DND-41 (cell line): ENCODE measurements at regions not wholly inside any gene's neighbourhood (a gene's known extent, or its start where the extent isn't known, plus 50 kb on each side); places are given as distances from the start of the nearest gene placed in this dataset.

Experiments used
- ATAC-seq: fragments of 200-7000 bp; cut with Tn5 transposase; 3 replicates; pipeline ENCODE4 v1.9.1; 2021; ENCODE audit warnings: low read depth; ENCODE audit not compliant: insufficient read depth
- DNase-seq: peaks from one replicate; pipeline ENCODE4 v3.0.0-alpha.2; 2020
- H2AFZ ChIP-seq: 2 replicates; pipeline ENCODE4 v1.6.0; 2012; ENCODE audit warnings: low read depth, low read length
- H3K27ac ChIP-seq: 2 replicates; pipeline ENCODE4 v1.5.1; 2012; ENCODE audit warnings: low read length, inconsistent platforms
- H3K27me3 ChIP-seq: fragments of 200-600 bp; sonication (generic); 2 replicates; pipeline ENCODE4 v1.6.0; 2012; ENCODE audit warnings: low read length, mild to moderate bottlenecking, inconsistent platforms; ENCODE audit not compliant: insufficient read depth, poor library complexity
- H3K36me3 ChIP-seq: 2 replicates; pipeline ENCODE4 v1.5.1; 2012; ENCODE audit warnings: low read length, inconsistent platforms; ENCODE audit not compliant: insufficient read depth
- H3K4me1 ChIP-seq: 2 replicates; pipeline ENCODE4 v1.5.1; 2012; ENCODE audit warnings: mild to moderate bottlenecking, low read length; ENCODE audit not compliant: insufficient read depth
- H3K4me2 ChIP-seq: 2 replicates; pipeline ENCODE4 v1.6.0; 2012; ENCODE audit warnings: mild to moderate bottlenecking, moderate library complexity, low read length, inconsistent platforms; ENCODE audit not compliant: insufficient read depth
- H3K4me3 ChIP-seq, 2 experiments: fragments of 200-600 bp in 1 of 2; shearing (Covaris generic) in 1 of 2; 2 replicates each; pipeline ENCODE4 v1.5.1; 2012 to 2016; ENCODE audit warnings: inconsistent platforms in 2 of 2, low read length in 2 of 2, mild to moderate bottlenecking in 2 of 2, low read depth in 1 of 2, moderate library complexity in 1 of 2
- H3K79me2 ChIP-seq: 2 replicates; pipeline ENCODE4 v1.6.0; 2012; ENCODE audit warnings: low read length, inconsistent platforms; ENCODE audit not compliant: insufficient read depth
- H3K9ac ChIP-seq: 2 replicates; pipeline ENCODE4 v1.6.0; 2012; ENCODE audit warnings: low read depth, mild to moderate bottlenecking, inconsistent platforms, low read length, moderate library complexity
- H3K9me3 ChIP-seq: 2 replicates; pipeline ENCODE4 v1.5.1; 2012; ENCODE audit warnings: low read length, moderate library complexity, mild to moderate bottlenecking, inconsistent platforms; ENCODE audit not compliant: insufficient read depth, severe bottlenecking
- H4K20me1 ChIP-seq: 2 replicates; pipeline ENCODE4 v1.6.0; 2012; ENCODE audit warnings: low read length; ENCODE audit not compliant: insufficient read depth
- EZH2 ChIP-seq: IDR thresholded peaks from 3 replicates; pipeline ENCODE4 v1.6.1; 2012; ENCODE audit warnings: borderline replicate concordance, low read depth, mild to moderate bottlenecking, moderate library complexity, low read length, inconsistent platforms; ENCODE audit not compliant: severe bottlenecking
- TF ChIP-seq, protein P1 (sequence below): IDR thresholded peaks from 2 replicates; pipeline ENCODE4 v1.5.1; 2012; ENCODE audit warnings: borderline replicate concordance, low read length, moderate library complexity, mild to moderate bottlenecking; ENCODE audit not compliant: poor library complexity, severe bottlenecking; ENCODE audit errors: extremely low read depth

DNA sequence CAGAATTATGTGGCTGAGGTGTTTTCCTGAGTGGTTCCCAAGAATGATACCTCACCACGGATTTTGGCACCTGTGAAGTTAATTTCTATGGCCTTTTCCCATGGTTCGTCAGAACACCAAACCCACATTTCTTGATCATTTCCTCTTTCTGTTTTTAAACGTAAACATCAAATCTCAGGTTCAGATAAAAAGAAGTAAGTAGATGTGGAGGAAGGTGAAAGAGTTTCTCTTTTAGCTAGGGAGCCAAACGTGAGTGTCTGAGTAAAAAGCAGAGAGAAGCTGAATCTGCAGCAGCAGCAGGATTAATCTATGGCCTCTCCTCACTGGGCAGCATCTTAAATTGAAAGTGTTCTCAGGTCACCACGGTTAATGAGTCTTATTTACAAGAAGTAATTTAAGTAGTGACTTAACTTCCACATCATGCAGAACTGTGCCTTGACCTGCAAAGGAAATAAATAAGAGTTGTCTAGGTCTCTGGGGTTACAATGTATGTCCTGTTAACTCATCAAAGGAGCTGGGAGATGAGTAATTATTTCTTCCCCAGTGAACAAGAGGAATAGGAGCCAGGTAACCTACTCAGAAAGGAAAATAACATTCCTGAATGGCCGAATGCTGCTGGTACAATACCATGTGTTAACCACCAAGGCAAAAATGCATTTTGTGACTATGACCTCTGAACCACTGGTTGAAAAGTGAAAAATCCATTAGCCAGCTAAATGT lies 139.6 kb upstream of the NETO1 start:
- Histone ChIP-seq H2AFZ (peak overlapping the region; percentile 44; the same call in 1 of the 2 replicates), H3K9ac (no peak overlapping the region), H3K4me2 (peak overlapping the region; percentile 34), H3K4me3 (no peak overlapping the region), H3K4me1 (peaks cover 20% of the 10 kb centered on the region), H3K79me2 (no peaks in the 10 kb centered on the region), H4K20me1 (no peaks in the 10 kb centered on the region), H3K27me3 (no peaks in the 10 kb centered on the region), H3K27ac (no peak overlapping the region; the same call in 1 of the 2 replicates), H3K36me3 (no peaks in the 10 kb centered on the region), H3K9me3 (no peaks in the 10 kb centered on the region)
- TF ChIP-seq, protein P1, sequence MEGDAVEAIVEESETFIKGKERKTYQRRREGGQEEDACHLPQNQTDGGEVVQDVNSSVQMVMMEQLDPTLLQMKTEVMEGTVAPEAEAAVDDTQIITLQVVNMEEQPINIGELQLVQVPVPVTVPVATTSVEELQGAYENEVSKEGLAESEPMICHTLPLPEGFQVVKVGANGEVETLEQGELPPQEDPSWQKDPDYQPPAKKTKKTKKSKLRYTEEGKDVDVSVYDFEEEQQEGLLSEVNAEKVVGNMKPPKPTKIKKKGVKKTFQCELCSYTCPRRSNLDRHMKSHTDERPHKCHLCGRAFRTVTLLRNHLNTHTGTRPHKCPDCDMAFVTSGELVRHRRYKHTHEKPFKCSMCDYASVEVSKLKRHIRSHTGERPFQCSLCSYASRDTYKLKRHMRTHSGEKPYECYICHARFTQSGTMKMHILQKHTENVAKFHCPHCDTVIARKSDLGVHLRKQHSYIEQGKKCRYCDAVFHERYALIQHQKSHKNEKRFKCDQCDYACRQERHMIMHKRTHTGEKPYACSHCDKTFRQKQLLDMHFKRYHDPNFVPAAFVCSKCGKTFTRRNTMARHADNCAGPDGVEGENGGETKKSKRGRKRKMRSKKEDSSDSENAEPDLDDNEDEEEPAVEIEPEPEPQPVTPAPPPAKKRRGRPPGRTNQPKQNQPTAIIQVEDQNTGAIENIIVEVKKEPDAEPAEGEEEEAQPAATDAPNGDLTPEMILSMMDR: no peak
- no peak for TF ChIP-seq EZH2
- DNase-seq (no peak), ATAC-seq (0 out of 3 replicates have a peak, but pooled peaks have one; percentile 12)

DNA sequence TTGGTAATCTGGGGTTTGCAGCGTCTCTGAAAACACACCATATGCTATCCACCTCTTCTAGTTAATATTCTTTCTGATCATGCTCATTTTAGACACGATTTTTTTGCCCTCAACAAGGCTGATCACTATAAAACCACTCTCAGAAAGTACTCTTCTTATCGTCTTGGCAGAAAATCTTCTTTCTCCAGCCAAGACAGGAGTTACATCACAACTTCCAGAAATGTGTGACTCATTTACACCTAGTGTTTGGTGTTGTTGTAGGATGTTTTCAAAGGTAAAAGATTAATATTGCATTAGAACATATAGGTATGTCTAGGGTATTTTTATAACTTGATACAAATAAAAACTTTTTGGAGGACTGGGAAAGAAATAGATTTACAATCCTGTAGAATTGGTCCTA lies 138.5 kb upstream of the NETO1 start:
- Histone ChIP-seq H3K9me3 (no peaks in the 10 kb centered on the region), H3K9ac (no peak overlapping the region), H2AFZ (no peak overlapping the region), H3K36me3 (no peaks in the 10 kb centered on the region), H3K4me1 (peaks cover 20% of the 10 kb centered on the region), H3K27me3 (no peaks in the 10 kb centered on the region), H3K27ac (no peak overlapping the region), H3K4me2 (no peak overlapping the region), H4K20me1 (no peaks in the 10 kb centered on the region), H3K4me3 (no peak overlapping the region), H3K79me2 (no peaks in the 10 kb centered on the region)
- no peak for TF ChIP-seq EZH2
- TF ChIP-seq, protein P1: no peak
- no peak for ATAC-seq
- DNase-seq: no peak

DNA sequence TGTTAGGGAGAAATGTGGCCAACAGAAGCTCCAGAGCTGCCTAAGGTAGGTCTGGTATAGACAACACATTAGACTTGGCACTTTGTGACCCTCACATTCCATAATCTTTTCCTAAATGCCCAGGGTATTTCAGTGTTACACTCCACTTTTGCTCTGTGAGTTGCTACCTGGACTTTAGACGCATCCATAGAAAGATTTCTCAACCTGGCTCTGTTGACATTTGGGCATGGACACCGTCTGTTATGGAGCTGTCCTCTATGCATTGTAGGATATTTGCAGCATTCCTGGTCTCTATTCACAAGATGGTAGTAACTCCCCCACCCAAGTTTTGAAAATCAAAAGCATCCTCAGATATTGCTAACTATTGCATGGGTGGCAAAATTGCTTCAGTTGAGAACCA lies 136.5 kb upstream of the NETO1 start:
- H2AFZ ChIP-seq: no peak overlapping the region
- H3K36me3 ChIP-seq: no peaks in the 10 kb centered on the region
- no peak overlapping the region for H3K27ac ChIP-seq
- H3K79me2 ChIP-seq: no peaks in the 10 kb centered on the region
- no peak overlapping the region for H3K9ac ChIP-seq
- no peak for TF ChIP-seq EZH2
- TF ChIP-seq, protein P1: no peak
- H3K4me2 ChIP-seq: no peak overlapping the region
- no peaks in the 10 kb centered on the region for H4K20me1 ChIP-seq
- ATAC-seq: no peak
- no peak for DNase-seq
- H3K4me1 ChIP-seq: peaks cover 12% of the 10 kb centered on the region
- no peaks in the 10 kb centered on the region for H3K27me3 ChIP-seq
- no peaks in the 10 kb centered on the region for H3K9me3 ChIP-seq
- H3K4me3 ChIP-seq: no peak overlapping the region
